ENCODE measurements at regions not wholly inside any gene's neighbourhood (a gene's known extent, or its start where the extent isn't known, plus 50 kb on each side); places are given as distances from the start of the nearest gene placed in this dataset.

DNA sequence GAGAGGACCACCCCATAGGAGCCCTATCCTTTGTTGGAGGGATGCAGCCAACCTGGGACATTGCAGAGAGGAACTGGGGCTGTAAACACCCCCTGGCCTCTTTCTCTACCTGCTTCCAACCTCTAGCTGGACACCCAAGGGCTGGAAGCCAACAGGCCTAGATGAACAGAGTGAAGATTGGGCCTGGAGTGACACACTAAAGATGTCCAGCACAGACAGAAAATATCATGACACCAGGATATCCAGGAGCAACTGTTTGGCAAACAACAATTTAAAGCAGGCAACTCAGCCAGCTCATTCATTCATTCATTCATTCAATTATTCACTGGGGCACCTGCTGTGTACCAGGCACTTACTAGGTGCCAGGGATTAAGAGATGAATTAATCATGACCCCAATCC, 125.0 kb upstream of the NCOR2 start:
- no peak overlapping the region for H3K4me3 Mint-ChIP-seq
- H3K36me3 Mint-ChIP-seq = no peaks in the 10 kb centered on the region
- Histone ChIP-seq H3K4me1 (ENCODE audit: control insufficient read depth, insufficient read depth, low read length) (peaks cover 37% of the 10 kb centered on the region), H3K4me3 (ENCODE audit: low read length) (no peak overlapping the region), H3K27ac (ENCODE audit: low read length) (no peak overlapping the region), H3K36me3 (ENCODE audit: control insufficient read depth, insufficient read depth, low read length) (no peaks in the 10 kb centered on the region), H3K27me3 (ENCODE audit: control insufficient read depth, insufficient read depth, low read length) (peaks cover 24% of the 10 kb centered on the region), H3K9me3 (ENCODE audit: control insufficient read depth, insufficient read depth, low read length) (peaks cover 22% of the 10 kb centered on the region)
- ATAC-seq = no peak
- TF ChIP-seq, protein P1, sequence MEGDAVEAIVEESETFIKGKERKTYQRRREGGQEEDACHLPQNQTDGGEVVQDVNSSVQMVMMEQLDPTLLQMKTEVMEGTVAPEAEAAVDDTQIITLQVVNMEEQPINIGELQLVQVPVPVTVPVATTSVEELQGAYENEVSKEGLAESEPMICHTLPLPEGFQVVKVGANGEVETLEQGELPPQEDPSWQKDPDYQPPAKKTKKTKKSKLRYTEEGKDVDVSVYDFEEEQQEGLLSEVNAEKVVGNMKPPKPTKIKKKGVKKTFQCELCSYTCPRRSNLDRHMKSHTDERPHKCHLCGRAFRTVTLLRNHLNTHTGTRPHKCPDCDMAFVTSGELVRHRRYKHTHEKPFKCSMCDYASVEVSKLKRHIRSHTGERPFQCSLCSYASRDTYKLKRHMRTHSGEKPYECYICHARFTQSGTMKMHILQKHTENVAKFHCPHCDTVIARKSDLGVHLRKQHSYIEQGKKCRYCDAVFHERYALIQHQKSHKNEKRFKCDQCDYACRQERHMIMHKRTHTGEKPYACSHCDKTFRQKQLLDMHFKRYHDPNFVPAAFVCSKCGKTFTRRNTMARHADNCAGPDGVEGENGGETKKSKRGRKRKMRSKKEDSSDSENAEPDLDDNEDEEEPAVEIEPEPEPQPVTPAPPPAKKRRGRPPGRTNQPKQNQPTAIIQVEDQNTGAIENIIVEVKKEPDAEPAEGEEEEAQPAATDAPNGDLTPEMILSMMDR (IDR thresholded peaks at IDR 0.05) = no peak
- intact Hi-C loops (cut with micrococcal nuclease) = no loop called here
- H3K9me3 Mint-ChIP-seq = no peaks in the 10 kb centered on the region
- H3K27me3 Mint-ChIP-seq (ENCODE audit: low read depth in 2 of 2) = peaks cover 30% of the 10 kb centered on the region in 2 donors
- H3K27ac Mint-ChIP-seq = no peak overlapping the region
- H3K4me1 Mint-ChIP-seq = peaks cover 37 to 48% of the 10 kb centered on the region in 2 donors
- no peak for DNase-seq

DNA sequence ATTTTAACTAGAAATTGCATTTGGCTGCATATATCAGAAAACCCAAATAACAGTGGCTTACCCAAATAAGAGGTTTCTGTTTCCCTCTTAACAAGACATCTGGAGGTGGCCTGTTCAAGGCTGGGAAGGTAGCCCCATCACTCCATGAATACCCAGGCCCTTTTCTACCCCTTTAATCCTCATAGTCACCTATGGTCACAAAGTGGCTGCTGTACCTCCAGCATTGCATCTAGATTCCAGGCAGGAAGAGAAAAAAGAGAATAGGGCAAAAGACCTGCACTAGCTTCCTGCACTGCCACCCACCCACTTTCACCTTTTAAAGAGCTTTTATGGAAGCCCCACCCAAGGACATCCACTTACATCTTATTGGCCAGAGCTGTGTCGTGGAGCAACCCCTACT, 124.0 kb upstream of the NCOR2 start:
- H3K9me3 Mint-ChIP-seq = no peaks in the 10 kb centered on the region
- Histone ChIP-seq H3K27me3 (ENCODE audit: control insufficient read depth, insufficient read depth, low read length) (peaks cover 17% of the 10 kb centered on the region), H3K4me1 (ENCODE audit: control insufficient read depth, insufficient read depth, low read length) (peaks cover 41% of the 10 kb centered on the region), H3K27ac (ENCODE audit: low read length) (no peak overlapping the region), H3K36me3 (ENCODE audit: control insufficient read depth, insufficient read depth, low read length) (no peaks in the 10 kb centered on the region), H3K9me3 (ENCODE audit: control insufficient read depth, insufficient read depth, low read length) (peaks cover 22% of the 10 kb centered on the region), H3K4me3 (ENCODE audit: low read length) (no peak overlapping the region)
- intact Hi-C loops (cut with micrococcal nuclease) = no loop called here
- ATAC-seq (no peak), DNase-seq (no peak)
- H3K4me1 Mint-ChIP-seq = peaks cover 43 to 49% of the 10 kb centered on the region in 2 donors
- H3K4me3 Mint-ChIP-seq = no peak overlapping the region
- WGBS (ENCODE audit: insufficient coverage) = 88% methylated on average over 1 of the region's 1 CpG
- no peak overlapping the region for H3K27ac Mint-ChIP-seq
- H3K27me3 Mint-ChIP-seq (ENCODE audit: low read depth in 2 of 2) = peaks cover 22 to 31% of the 10 kb centered on the region in 2 donors
- TF ChIP-seq, protein P1 (IDR thresholded peaks at IDR 0.05) = no peak
- no peaks in the 10 kb centered on the region for H3K36me3 Mint-ChIP-seq

DNA sequence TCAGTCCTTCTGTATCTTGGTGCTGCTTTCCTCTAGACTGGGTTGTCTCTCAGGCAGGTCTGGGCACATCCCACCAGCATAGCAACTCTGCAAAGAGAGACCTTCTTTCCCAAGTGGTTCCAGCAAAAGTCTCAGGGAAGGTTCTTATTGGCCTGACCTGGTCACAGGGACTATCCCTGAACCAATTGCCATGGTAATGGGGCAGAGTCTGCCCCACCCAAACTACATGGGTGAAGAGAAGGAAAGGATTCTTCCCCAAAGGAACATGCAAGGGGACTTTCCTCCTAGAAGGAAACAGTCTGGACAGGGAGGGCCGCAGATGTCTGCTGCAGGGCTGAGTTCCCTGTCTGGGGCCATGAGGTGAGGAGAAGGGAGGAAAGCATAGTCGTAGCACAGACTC, 122.2 kb upstream of the NCOR2 start:
- no peak overlapping the region for H3K4me3 ChIP-seq (ENCODE audit: low read length)
- Mint-ChIP-seq H3K9me3 (no peaks in the 10 kb centered on the region), H3K36me3 (no peaks in the 10 kb centered on the region), H3K27me3 (ENCODE audit: low read depth in 2 of 2) (peaks cover 18 to 27% of the 10 kb centered on the region in 2 donors), H3K4me3 (no peak overlapping the region), H3K27ac (no peak overlapping the region), H3K4me1 (peaks cover 37 to 38% of the 10 kb centered on the region in 2 donors)
- TF ChIP-seq, protein P1 (IDR thresholded peaks at IDR 0.05) = no peak
- no peaks in the 10 kb centered on the region for H3K36me3 ChIP-seq (ENCODE audit: control insufficient read depth, insufficient read depth, low read length)
- WGBS (ENCODE audit: insufficient coverage) = 79% methylated on average over 2 of the region's 2 CpGs
- intact Hi-C loops (cut with micrococcal nuclease) = no loop called here
- H3K27ac ChIP-seq (ENCODE audit: low read length) = no peak overlapping the region
- peaks cover 3% of the 10 kb centered on the region for H3K27me3 ChIP-seq (ENCODE audit: control insufficient read depth, insufficient read depth, low read length)
- peaks cover 31% of the 10 kb centered on the region for H3K4me1 ChIP-seq (ENCODE audit: control insufficient read depth, insufficient read depth, low read length)
- DNase-seq (no peak), ATAC-seq (no peak)
- peaks cover 22% of the 10 kb centered on the region for H3K9me3 ChIP-seq (ENCODE audit: control insufficient read depth, insufficient read depth, low read length)

DNA sequence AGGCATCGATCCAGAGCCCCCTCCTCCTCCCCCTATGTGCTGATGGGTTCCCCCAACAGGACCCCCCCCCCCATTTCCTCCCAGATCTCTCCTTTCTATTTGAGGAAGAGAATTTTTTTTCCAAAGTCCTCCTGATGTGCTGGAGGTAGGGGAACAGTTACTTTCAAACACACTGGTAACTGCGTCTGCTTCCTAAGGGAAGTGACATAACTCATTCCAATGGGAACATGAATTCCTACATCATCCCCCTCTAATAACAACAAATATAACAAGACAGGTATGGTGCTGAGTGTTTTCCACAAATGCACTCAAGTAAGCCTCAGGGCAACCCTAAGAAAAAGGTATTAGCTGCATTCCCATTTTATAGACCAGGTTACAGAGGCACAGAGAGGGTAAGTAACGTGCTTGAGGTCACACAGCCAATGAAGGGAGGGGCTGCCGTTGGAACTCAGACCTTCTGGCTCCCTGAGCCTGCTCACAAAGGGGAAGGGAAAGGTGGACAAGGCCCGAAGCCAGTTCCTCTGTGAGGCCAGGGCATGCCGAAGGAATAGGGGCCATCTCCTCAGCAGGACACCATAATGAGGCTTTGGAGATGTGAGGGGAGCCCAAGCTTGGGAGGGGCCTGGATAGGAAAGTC, 121.1 kb upstream of the NCOR2 start:
- Histone ChIP-seq H3K9me3 (ENCODE audit: control insufficient read depth, insufficient read depth, low read length) (peaks cover 22% of the 10 kb centered on the region), H3K4me1 (ENCODE audit: control insufficient read depth, insufficient read depth, low read length) (peaks cover 20% of the 10 kb centered on the region), H3K4me3 (ENCODE audit: low read length) (no peak overlapping the region), H3K36me3 (ENCODE audit: control insufficient read depth, insufficient read depth, low read length) (no peaks in the 10 kb centered on the region), H3K27ac (ENCODE audit: low read length) (no peak overlapping the region), H3K27me3 (ENCODE audit: control insufficient read depth, insufficient read depth, low read length) (peaks cover 3% of the 10 kb centered on the region)
- H3K27me3 Mint-ChIP-seq (ENCODE audit: low read depth in 2 of 2) = peaks cover 18 to 27% of the 10 kb centered on the region in 2 donors
- no peaks in the 10 kb centered on the region for H3K9me3 Mint-ChIP-seq
- H3K4me1 Mint-ChIP-seq = peaks cover 27 to 28% of the 10 kb centered on the region in 2 donors
- WGBS (ENCODE audit: insufficient coverage) = 62% methylated on average over 5 of the region's 6 CpGs
- H3K36me3 Mint-ChIP-seq = no peaks in the 10 kb centered on the region
- ATAC-seq (no peak), DNase-seq (no peak)
- peak overlapping the region in 1 of 2 donors; percentile 82 for H3K27ac Mint-ChIP-seq
- H3K4me3 Mint-ChIP-seq = peak overlapping the region; percentile 42
- intact Hi-C loops (cut with micrococcal nuclease) = no loop called here
- TF ChIP-seq, protein P1 (IDR thresholded peaks at IDR 0.05) = no peak
